Transverse colon (tissue), 4 donors: ENCODE measurements at regions not wholly inside any gene's neighbourhood (a gene's known extent, or its start where the extent isn't known, plus 50 kb on each side); places are given as distances from the start of the nearest gene placed in this dataset.

ENCODE experiments used
- DNase-seq: peaks from one replicate; pipeline ENCODE4 v3.0.0-alpha.2; 2019
- H3K27ac ChIP-seq, 4 donors: fragments of 200-600 bp; sonication (generic); 2 replicates each; pipeline ENCODE4 v1.5.1; 2016 to 2018; ENCODE audit warnings: inconsistent platforms in 4 of 4
- H3K27me3 ChIP-seq: fragments of 200-600 bp; sonication (generic); 2 replicates; pipeline ENCODE4 v1.5.1; 2017; ENCODE audit warnings: inconsistent platforms
- H3K36me3 ChIP-seq, 4 donors: fragments of 200-600 bp; sonication (generic); 2 replicates each; pipeline ENCODE4 v1.5.1; 2017 to 2019; ENCODE audit warnings: inconsistent platforms in 4 of 4
- H3K4me1 ChIP-seq, 4 donors: fragments of 200-600 bp; sonication (generic); 2 replicates each; pipeline ENCODE4 v1.5.1; 2017 to 2020; ENCODE audit warnings: inconsistent platforms in 4 of 4
- H3K4me3 ChIP-seq, 4 donors: fragments of 200-600 bp; sonication (generic); 1 replicate in 1 of 4; 2 replicates in 3 of 4; pipeline versions ENCODE4 v1.5.1 to v1.6.1; 2017 to 2019; ENCODE audit warnings: inconsistent platforms in 4 of 4
- H3K9me3 ChIP-seq, 2 donors: fragments of 200-600 bp; sonication (generic); 2 replicates each; pipeline ENCODE4 v1.5.1; 2017 to 2019; ENCODE audit warnings: inconsistent platforms in 2 of 2
- CTCF ChIP-seq, 5 experiments: fragments of 200-600 bp in 3 of 5; fragments of 450-650 bp in 2 of 5; sonication (generic) in 3 of 5; IDR thresholded peaks; 1 replicate in 2 of 5; 2 replicates in 3 of 5; pipeline ENCODE4 v1.5.1; 2016 to 2017; ENCODE audit warnings: antibody characterized with exemption in 5 of 5, inconsistent platforms in 3 of 5, mild to moderate bottlenecking in 2 of 5, moderate library complexity in 1 of 5
- EP300 ChIP-seq: sonication (generic); formaldehyde crosslinking; IDR thresholded peaks from one replicate; pipeline ENCODE4 v1.6.1; 2017; ENCODE audit warnings: antibody characterized with exemption, low read depth
- POLR2A ChIP-seq: fragments of 450-650 bp; IDR thresholded peaks from one replicate; pipeline ENCODE4 v1.6.1; 2016; ENCODE audit warnings: antibody characterized with exemption, mild to moderate bottlenecking, moderate library complexity
- POLR2AphosphoS5 ChIP-seq, 3 donors: sonication (generic); formaldehyde crosslinking; IDR thresholded peaks; one replicate each; pipeline ENCODE4 v1.6.1; 2016; ENCODE audit warnings: antibody characterized with exemption in 3 of 3
- WGBS, 2 donors: methylation state at CpG; one replicate each; pipeline ENCODE4 v1.1.5; 2018; ENCODE audit warnings: low coverage in 1 of 2; 5-methylcytosine and 5-hydroxymethylcytosine counted together
- in situ Hi-C, 4 donors: fragments of 200-750 bp; cut with MboI; loops; one replicate each; pipeline versions ENCODE4 v1.15.0 to v1.15.1; 2017; ENCODE audit warnings: low sequenced_read_pairs in 3 of 4, low pct_ligation_motif_present in 1 of 4, low pct_unique_long_range_greater_than_20kb in 1 of 4
- intact Hi-C: fragments of 100-400 bp; cut with DNase I; formaldehyde crosslinking; loops from one replicate; pipeline ENCODE4 v1.15.1; 2023; ENCODE audit warnings: low total_unique reads

GRCh38 chr2:207362716-207363115 is 167.0 kb upstream of the CREB1 start:
- no peaks in the 10 kb centered on the region for H3K27me3 ChIP-seq
- no peaks in the 10 kb centered on the region for H3K36me3 ChIP-seq
- DNase-seq: no peak
- TF ChIP-seq CTCF (IDR thresholded peaks at IDR 0.05) (no peak), EP300 (no peak), POLR2A (no peak), POLR2AphosphoS5 (IDR thresholded peaks at IDR 0.05) (no peak)
- WGBS, 2 donors: 87 to 88% methylated on average over 2 of the region's 2 CpGs
- in situ Hi-C loops (no loop called here), intact Hi-C loops (no loop called here)
- no peak overlapping the region for H3K27ac ChIP-seq
- H3K4me1 ChIP-seq: no peaks in the 10 kb centered on the region
- H3K9me3 ChIP-seq: no peaks in the 10 kb centered on the region
- H3K4me3 ChIP-seq: no peak overlapping the region

- no peaks in the 10 kb centered on the region for H3K27me3 ChIP-seq
- TF ChIP-seq POLR2A: no peak
- no peak for TF ChIP-seq CTCF (IDR thresholded peaks at IDR 0.05)
- TF ChIP-seq EP300: no peak
- no peak for TF ChIP-seq POLR2AphosphoS5 (IDR thresholded peaks at IDR 0.05)
- 84% methylated on average over 1 of the region's 1 CpG; no CpG with 5 or more reads in 1 of the 2 donors for WGBS, 2 donors
Measured at GRCh38 chr2:207363761-207364290, 165.9 kb upstream of the CREB1 start.

DNA sequence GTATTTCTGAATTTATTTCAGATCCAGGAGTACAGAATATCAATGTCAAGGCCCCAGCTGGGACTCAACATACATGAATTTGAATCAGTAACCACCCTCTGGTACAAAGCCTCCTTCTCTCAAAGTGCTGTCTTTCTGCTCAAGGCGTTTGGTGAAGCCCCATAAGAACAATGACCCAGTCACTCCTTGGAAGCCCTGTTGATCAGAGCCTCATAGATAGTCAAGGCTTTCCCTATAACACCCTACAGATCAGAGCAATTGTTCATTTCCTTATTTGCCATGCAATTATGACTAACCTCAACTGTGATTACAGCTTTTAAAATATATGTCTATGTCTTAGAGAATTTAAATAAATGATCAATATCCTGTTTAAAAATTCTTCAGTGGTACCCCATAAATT is 159.1 kb upstream of the CREB1 start:
- Histone ChIP-seq H3K36me3 (no peaks in the 10 kb centered on the region), H3K9me3 (peaks cover 0 to 4% of the 10 kb centered on the region in 2 donors), H3K4me3 (no peak overlapping the region), H3K27ac (no peak overlapping the region), H3K4me1 (no peaks in the 10 kb centered on the region), H3K27me3 (no peaks in the 10 kb centered on the region)
- 32 to 50% methylated on average over 1 of the region's 1 CpG for WGBS, 2 donors
- in situ Hi-C loops: no loop called here
- intact Hi-C loops: no loop called here
- no peak for TF ChIP-seq POLR2A
- no peak for TF ChIP-seq CTCF (IDR thresholded peaks at IDR 0.05)
- no peak for DNase-seq

More at GRCh38 chr2:207363761-207364290, 165.9 kb upstream of the CREB1 start:
- in situ Hi-C loops (no loop called here), intact Hi-C loops (no loop called here)
- H3K4me1 ChIP-seq: no peaks in the 10 kb centered on the region
- no peaks in the 10 kb centered on the region for H3K9me3 ChIP-seq
- no peaks in the 10 kb centered on the region for H3K36me3 ChIP-seq
- no peak overlapping the region for H3K27ac ChIP-seq
- no peak overlapping the region for H3K4me3 ChIP-seq
- no peak for DNase-seq

DNA sequence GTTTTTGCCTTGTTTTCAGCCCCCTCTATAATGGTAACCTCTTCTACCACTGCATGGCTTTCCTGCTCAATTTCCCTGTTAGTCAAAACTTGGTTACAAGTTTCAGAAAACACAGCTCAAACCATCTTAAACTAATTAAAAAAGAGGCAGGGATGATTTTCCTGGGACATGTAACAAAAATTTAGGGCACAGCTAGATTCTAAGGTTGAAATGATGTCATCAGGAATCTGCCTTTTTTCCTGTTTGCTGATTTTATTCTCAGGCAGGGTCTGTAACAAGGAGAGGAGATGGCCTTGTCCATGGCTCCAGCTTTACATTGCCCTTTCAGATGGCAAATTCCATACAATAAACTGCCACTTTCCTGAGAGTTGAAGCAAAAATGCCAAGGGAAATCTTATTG is 157.9 kb upstream of the CREB1 start:
- Histone ChIP-seq H3K27me3 (no peaks in the 10 kb centered on the region), H3K27ac (no peak overlapping the region), H3K9me3 (peaks cover 0 to 4% of the 10 kb centered on the region in 2 donors), H3K36me3 (no peaks in the 10 kb centered on the region), H3K4me1 (no peaks in the 10 kb centered on the region), H3K4me3 (no peak overlapping the region)
- DNase-seq: no peak
- intact Hi-C loops (no loop called here), in situ Hi-C loops (no loop called here)
- TF ChIP-seq POLR2A: no peak
- TF ChIP-seq EP300: no peak
- TF ChIP-seq CTCF (IDR thresholded peaks at IDR 0.05): no peak
- no peak for TF ChIP-seq POLR2AphosphoS5 (IDR thresholded peaks at IDR 0.05)
